ENCODE measurements at regions not wholly inside any gene's neighbourhood (a gene's known extent, or its start where the extent isn't known, plus 50 kb on each side); places are given as distances from the start of the nearest gene placed in this dataset.
A peak's percentile ranks its signal among the peaks of the same experiment; 100 is the strongest.

DNA sequence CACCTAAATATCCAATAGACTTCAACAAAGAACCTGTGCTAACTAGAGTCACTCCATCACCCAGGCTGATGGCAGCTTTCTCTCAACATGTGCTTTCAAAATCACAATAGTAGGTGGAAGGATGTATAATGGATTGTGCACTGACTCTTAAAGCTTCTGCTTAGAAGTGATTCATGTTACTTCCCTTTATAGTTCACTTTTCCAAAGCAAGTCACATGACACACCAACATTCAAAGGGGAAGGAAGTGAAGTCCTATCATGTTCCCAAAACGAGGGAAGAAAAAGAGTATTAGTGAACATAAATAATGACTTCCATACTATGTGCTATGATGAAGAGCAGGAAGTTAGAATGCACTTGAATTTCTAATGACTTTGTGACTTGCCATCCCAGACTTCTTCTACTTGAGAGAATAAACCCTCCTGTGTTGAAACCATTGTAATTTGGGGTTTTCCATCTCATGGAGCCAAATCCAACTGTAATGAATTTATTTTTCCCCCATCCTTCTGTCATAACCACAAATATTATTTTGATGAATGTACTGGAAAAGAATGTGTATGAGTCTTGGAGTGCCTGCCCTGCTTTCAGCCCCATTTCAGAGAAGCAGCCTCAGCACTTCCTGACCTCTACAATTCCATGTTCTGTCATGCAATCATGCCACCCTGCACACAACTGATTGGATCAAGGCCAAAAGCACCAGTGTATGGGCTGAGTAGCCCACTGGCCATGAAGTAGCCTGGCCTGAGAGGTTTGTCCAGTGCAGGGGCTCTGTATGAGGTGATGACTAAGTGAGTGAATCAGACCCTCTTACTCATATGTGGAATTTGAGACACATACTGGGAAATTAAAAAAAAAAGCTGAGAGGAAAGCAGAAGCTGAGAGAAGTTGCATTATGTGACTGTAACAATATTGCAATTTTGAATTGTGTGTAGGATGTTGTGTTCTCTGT, 525.9 kb upstream of the CLINT1 start:
- peak; percentile 86 for DNase-seq (ENCODE audit: low read depth, low spot score)
- TF ChIP-seq, protein P1, sequence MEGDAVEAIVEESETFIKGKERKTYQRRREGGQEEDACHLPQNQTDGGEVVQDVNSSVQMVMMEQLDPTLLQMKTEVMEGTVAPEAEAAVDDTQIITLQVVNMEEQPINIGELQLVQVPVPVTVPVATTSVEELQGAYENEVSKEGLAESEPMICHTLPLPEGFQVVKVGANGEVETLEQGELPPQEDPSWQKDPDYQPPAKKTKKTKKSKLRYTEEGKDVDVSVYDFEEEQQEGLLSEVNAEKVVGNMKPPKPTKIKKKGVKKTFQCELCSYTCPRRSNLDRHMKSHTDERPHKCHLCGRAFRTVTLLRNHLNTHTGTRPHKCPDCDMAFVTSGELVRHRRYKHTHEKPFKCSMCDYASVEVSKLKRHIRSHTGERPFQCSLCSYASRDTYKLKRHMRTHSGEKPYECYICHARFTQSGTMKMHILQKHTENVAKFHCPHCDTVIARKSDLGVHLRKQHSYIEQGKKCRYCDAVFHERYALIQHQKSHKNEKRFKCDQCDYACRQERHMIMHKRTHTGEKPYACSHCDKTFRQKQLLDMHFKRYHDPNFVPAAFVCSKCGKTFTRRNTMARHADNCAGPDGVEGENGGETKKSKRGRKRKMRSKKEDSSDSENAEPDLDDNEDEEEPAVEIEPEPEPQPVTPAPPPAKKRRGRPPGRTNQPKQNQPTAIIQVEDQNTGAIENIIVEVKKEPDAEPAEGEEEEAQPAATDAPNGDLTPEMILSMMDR (IDR thresholded peaks at IDR 0.05; ENCODE audit: insufficient read depth, low read length, missing control alignments): no peak
- ChIA-PET POLR2A (interaction anchor here (0.6 to 1.0 kb wide), 4 partner anchors 23 to 722 kb away, joined by 3 to 4 read pairs (median 3); no protein-coding TSS in a partner anchor), CTCF (interaction anchor here (0.6 to 1.1 kb wide), 2 partner anchors 23 to 44 kb away, joined by 3 read pairs; no protein-coding TSS in a partner anchor)
- H3K4me3 ChIP-seq (ENCODE audit: low read depth, low read length): no peak overlapping the region

DNA sequence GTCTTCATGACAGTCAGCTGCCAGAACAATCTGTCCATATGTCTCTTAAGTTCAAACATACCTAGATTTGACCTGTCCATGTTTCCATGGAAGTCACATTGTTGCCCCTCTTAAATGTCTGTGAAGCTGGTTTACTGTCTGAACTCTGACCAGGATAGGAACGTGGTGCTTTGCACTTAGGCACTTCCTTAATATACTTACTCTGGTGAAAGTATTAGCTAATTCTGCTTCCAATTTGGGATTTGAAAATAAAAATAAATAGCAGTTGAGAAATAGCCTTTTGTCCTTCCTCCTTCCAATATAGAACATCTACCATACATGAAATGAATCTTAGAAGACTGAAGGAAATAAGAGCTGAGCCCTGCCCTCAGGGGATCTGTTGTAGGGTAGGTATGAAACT, 524.5 kb upstream of the CLINT1 start:
- DNase-seq (ENCODE audit: low read depth, low spot score): no peak
- H3K4me3 ChIP-seq (ENCODE audit: low read depth, low read length): no peak overlapping the region
- TF ChIP-seq, protein P1 (IDR thresholded peaks at IDR 0.05; ENCODE audit: insufficient read depth, low read length, missing control alignments): no peak
- ChIA-PET CTCF (interaction anchor here (1.1 to 1.2 kb wide), 3 partner anchors 24 to 434 kb away, joined by 3 to 4 read pairs (median 3); no protein-coding TSS in a partner anchor), POLR2A (interaction anchor here (1.4 kb wide), 1 partner anchor 68 kb away, joined by 4 read pairs; no protein-coding TSS in a partner anchor)

DNA sequence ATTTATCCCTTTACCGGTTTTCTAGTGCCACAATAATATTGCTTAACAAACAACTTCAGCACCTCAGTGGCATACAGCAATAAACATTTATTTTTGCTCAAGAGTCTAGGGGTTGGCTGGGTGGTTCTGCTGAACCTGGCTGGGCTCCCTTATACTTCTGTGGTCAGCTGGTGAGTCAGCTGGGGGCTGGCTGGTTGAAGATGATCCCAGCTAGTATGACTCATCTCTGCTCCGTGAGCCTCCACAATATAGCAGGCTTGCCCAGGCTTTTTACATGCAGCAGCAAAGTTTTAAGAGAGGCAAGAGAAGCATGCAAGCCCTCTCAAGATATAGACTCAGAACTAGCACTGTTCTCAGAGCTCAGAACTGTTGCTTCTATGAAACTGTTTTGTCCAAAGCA, 523.5 kb upstream of the CLINT1 start:
- ChIA-PET CTCF (interaction anchor here (1.0 to 1.2 kb wide), 3 partner anchors 313 to 747 kb away, joined by 3 to 4 read pairs (median 3); no protein-coding TSS in a partner anchor), POLR2A (interaction anchor here (0.6 to 1.4 kb wide), 2 partner anchors 69 to 277 kb away, joined by 3 to 4 read pairs; no protein-coding TSS in a partner anchor)
- no peak overlapping the region for H3K4me3 ChIP-seq (ENCODE audit: low read depth, low read length)
- peak; percentile 90 for DNase-seq (ENCODE audit: low read depth, low spot score)
- TF ChIP-seq, protein P1 (IDR thresholded peaks at IDR 0.05; ENCODE audit: insufficient read depth, low read length, missing control alignments): no peak

DNA sequence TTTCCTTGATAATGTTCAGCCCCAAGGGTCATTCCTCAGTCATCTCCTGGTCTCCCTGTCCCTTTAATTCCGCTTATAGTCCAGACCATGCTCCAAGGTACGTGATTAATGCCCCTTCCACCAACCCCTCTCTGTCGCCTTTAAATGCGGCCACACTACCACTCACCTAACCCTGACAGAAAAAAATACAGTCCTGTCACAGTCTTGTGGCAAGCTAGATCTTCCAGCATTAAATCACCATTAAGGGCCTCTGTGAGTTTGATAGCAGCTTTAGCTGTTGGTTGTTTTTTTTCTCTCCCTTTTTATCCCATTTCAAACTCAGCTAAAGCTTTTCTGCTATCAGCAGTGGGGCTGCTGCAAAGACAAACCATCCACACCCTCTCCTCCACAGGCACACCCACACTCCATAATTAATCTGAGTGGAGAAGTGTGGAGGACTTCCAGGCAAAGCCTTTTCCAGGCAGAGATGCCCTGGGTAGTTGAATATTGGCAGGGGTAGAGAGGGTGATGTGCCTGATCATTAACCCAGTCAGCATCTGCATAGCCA, 522.7 kb upstream of the CLINT1 start:
- TF ChIP-seq, protein P1 (IDR thresholded peaks at IDR 0.05; ENCODE audit: insufficient read depth, low read length, missing control alignments): no peak
- no peak for DNase-seq (ENCODE audit: low read depth, low spot score)
- no peak overlapping the region for H3K4me3 ChIP-seq (ENCODE audit: low read depth, low read length)
- CTCF ChIA-PET: interaction anchor here (1.0 kb wide), 1 partner anchor 748 kb away, joined by 3 read pairs; no protein-coding TSS in a partner anchor
- POLR2A ChIA-PET: interaction anchor here (0.6 kb wide), 1 partner anchor 278 kb away, joined by 3 read pairs; no protein-coding TSS in a partner anchor

DNA sequence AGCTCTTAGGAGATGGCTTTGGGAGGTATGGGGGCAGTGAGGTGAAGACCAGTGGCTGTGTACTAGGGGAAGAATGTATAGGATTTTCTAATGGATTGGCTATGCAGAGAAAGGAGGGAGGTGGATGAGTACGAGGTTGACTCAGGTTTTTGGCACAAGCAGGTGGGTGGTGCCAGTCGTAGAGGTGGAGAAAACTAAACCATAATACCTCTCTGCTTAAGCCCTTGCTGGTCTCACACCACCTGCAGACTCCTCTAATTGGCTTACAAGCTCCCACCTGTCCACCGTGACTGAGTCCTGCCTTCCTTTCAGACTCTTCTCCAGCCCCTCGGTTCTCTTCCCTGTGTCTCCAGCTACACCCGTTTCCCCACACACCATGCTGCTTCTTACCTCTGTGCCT, 521.7 kb upstream of the CLINT1 start:
- POLR2A ChIA-PET: no interaction called here
- H3K4me3 ChIP-seq (ENCODE audit: low read depth, low read length): no peak overlapping the region
- CTCF ChIA-PET: no interaction called here
- DNase-seq (ENCODE audit: low read depth, low spot score): no peak
- TF ChIP-seq, protein P1 (IDR thresholded peaks at IDR 0.05; ENCODE audit: insufficient read depth, low read length, missing control alignments): no peak

DNA sequence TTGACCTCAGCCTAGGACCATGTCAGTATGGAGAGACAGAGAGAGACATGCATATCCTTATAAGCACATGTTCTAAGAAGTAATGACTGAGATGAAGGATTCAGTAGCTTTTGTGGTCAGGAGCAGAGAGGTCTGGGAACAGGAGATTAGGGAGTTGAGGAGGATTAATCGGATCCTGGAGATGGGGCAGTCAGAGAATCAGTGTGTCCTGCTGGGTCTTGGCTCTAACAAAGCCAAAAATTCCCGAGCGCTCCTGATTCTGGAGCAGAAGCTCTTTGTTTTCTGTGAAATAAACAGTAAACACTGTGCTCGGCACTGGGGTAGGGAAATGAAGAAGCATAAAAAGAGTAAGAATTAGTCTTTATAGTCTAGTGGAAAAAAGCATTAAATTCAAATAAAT, 520.0 kb upstream of the CLINT1 start:
- POLR2A ChIA-PET: no interaction called here
- no peak for DNase-seq (ENCODE audit: low read depth, low spot score)
- TF ChIP-seq, protein P1 (IDR thresholded peaks at IDR 0.05; ENCODE audit: insufficient read depth, low read length, missing control alignments): no peak
- CTCF ChIA-PET: interaction anchor here (0.7 to 0.9 kb wide), 2 partner anchors 316 to 617 kb away, joined by 3 read pairs; no protein-coding TSS in a partner anchor
- H3K4me3 ChIP-seq (ENCODE audit: low read depth, low read length): no peak overlapping the region
